Non-pigmented ciliary epithelial cell (primary cell): ENCODE measurements at regions not wholly inside any gene's neighbourhood (a gene's known extent, or its start where the extent isn't known, plus 50 kb on each side); places are given as distances from the start of the nearest gene placed in this dataset.
"Not testable (repeated sequence)": the region's sequence is repeated elsewhere in the genome, so short reads cannot be mapped to it uniquely, and the experiment has no call there.

Experiments used
- DNase-seq: peaks from one replicate; pipeline ENCODE4 v3.0.0-alpha.2; 2010; ENCODE audit warnings: low read depth

- not testable (repeated sequence) for DNase-seq
Observed at GRCh38 chr4:3588517-3589194, 56.4 kb upstream of the LRPAP1 start.

GRCh38 chr4:3586596-3586995 lies 54.4 kb upstream of the LRPAP1 start:
- not testable (repeated sequence) for DNase-seq

- not testable (repeated sequence) for DNase-seq
Observed at GRCh38 chr4:3585567-3585966, 53.3 kb upstream of the LRPAP1 start.

GRCh38 chr4:3582091-3582475 lies 49.9 kb upstream of the LRPAP1 start:
- no peak for DNase-seq
